Mucosa of descending colon (tissue), 3 donors: ENCODE measurements at regions not wholly inside any gene's neighbourhood (a gene's known extent, or its start where the extent isn't known, plus 50 kb on each side); places are given as distances from the start of the nearest gene placed in this dataset.
"Not testable (repeated sequence)": the region's sequence is repeated elsewhere in the genome, so short reads cannot be mapped to it uniquely, and the experiment has no call there.

Experiments
- ATAC-seq: fragments of 200-7000 bp; cut with Tn5 transposase; one replicate; pipeline ENCODE4 v1.9.1; 2020; ENCODE audit warnings: mild to moderate bottlenecking, moderate library complexity
- DNase-seq, 3 donors: peaks; one replicate each; pipeline ENCODE4 v3.0.0-alpha.2; 2020
- H3K36me3 ChIP-seq: fragments of 200-600 bp; one replicate; pipeline ENCODE4 v1.8.0; 2021; ENCODE audit warnings: low read depth, mild to moderate bottlenecking
- H3K4me1 ChIP-seq: fragments of 200-600 bp; one replicate; pipeline ENCODE4 v1.8.0; 2021; ENCODE audit warnings: low read depth, mild to moderate bottlenecking
- H3K4me3 ChIP-seq: fragments of 200-600 bp; one replicate; pipeline ENCODE4 v1.8.0; 2021; ENCODE audit warnings: mild to moderate bottlenecking
- H3K9me3 ChIP-seq: fragments of 200-600 bp; one replicate; pipeline ENCODE4 v1.8.0; 2021; ENCODE audit warnings: mild to moderate bottlenecking
- CTCF ChIP-seq: fragments of 200-600 bp; IDR thresholded peaks from one replicate; pipeline ENCODE4 v1.8.0; 2022; ENCODE audit warnings: antibody characterized with exemption, mild to moderate bottlenecking
- intact Hi-C, 2 donors: fragments of 100-400 bp; cut with DNase I in 1 of 2; cut with micrococcal nuclease in 1 of 2; formaldehyde crosslinking; loops; one replicate each; pipeline versions ENCODE4 v1.11.0 to v1.11.1; 2022; cut with DNase I, micrococcal nuclease
- donor health status: DM: no; HTN: no; CAD: no; lungs with moderate emphysema.
- donor health status: DM: no; HTN: no; CAD: no.
- donor health status: DM: no; HTN: yes; CAD: no.

- no peaks in the 10 kb centered on the region for H3K36me3 ChIP-seq
- intact Hi-C loops = no loop called here
- H3K4me3 ChIP-seq = no peak overlapping the region
- H3K4me1 ChIP-seq = no peaks in the 10 kb centered on the region
- H3K9me3 ChIP-seq = peaks cover 12% of the 10 kb centered on the region
- no peak for DNase-seq
- no peak for TF ChIP-seq CTCF
- ATAC-seq = no peak
Observed at GRCh38 chr4:120561648-120562047, 360.9 kb downstream of the PRDM5 start.

- intact Hi-C loops = no loop called here
- no peaks in the 10 kb centered on the region for H3K4me1 ChIP-seq
- DNase-seq (no peak), ATAC-seq (no peak)
- no peak overlapping the region for H3K4me3 ChIP-seq
- H3K36me3 ChIP-seq = no peaks in the 10 kb centered on the region
- no peak for TF ChIP-seq CTCF
- H3K9me3 ChIP-seq = peaks cover 9% of the 10 kb centered on the region
Observed at GRCh38 chr4:120557372-120557771, 365.2 kb downstream of the PRDM5 start.

GRCh38 chr4:120555058-120555457 is 367.5 kb downstream of the PRDM5 start:
- ATAC-seq (no peak), DNase-seq (no peak)
- intact Hi-C loops = no loop called here
- Histone ChIP-seq H3K36me3 (no peaks in the 10 kb centered on the region), H3K4me3 (no peak overlapping the region), H3K9me3 (no peaks in the 10 kb centered on the region), H3K4me1 (no peaks in the 10 kb centered on the region)
- TF ChIP-seq CTCF = no peak

- no peaks in the 10 kb centered on the region for H3K36me3 ChIP-seq
- TF ChIP-seq CTCF = no peak
- DNase-seq (no peak), ATAC-seq (no peak)
- intact Hi-C loops = no loop called here
- H3K4me1 ChIP-seq = no peaks in the 10 kb centered on the region
- H3K4me3 ChIP-seq = no peak overlapping the region
- no peaks in the 10 kb centered on the region for H3K9me3 ChIP-seq
Observed at GRCh38 chr4:120554086-120554485, 368.4 kb downstream of the PRDM5 start.

GRCh38 chr4:120550624-120551220 is 371.8 kb downstream of the PRDM5 start:
- H3K4me3 ChIP-seq, intact Hi-C loops, H3K4me1 ChIP-seq, ATAC-seq, DNase-seq, H3K36me3 ChIP-seq, H3K9me3 ChIP-seq: not testable (repeated sequence)

- no peaks in the 10 kb centered on the region for H3K4me1 ChIP-seq
- DNase-seq = no peak
- H3K4me3 ChIP-seq = no peak overlapping the region
- TF ChIP-seq CTCF = no peak
- intact Hi-C loops = no loop called here
- no peak for ATAC-seq
- H3K9me3 ChIP-seq = no peaks in the 10 kb centered on the region
- no peaks in the 10 kb centered on the region for H3K36me3 ChIP-seq
Observed at GRCh38 chr4:120549011-120549570, 373.4 kb downstream of the PRDM5 start.
